ENCODE measurements at regions not wholly inside any gene's neighbourhood (a gene's known extent, or its start where the extent isn't known, plus 50 kb on each side); places are given as distances from the start of the nearest gene placed in this dataset.

DNA sequence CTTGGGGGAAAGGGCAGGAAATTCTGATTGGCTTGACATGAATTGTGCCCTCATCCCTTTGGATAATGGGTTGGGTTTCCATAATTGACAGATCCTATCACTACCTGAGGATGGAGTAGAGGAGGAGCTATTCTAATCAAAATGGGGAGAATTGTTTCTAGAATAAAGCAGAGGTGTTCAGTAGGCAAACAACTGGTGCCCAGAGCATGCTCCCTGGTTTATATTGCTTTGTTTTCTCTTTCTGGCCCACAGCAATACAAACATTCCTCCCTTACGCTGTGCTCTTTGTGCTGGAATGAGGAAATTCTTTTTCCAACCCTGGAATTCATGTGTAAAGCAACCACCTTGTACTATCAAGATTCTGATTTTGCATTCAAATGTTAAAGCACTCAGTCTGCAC, 147.4 kb downstream of the RASSF9 start:
- no peak overlapping the region for H3K4me2 ChIP-seq
- no peaks in the 10 kb centered on the region for H3K36me3 ChIP-seq (ENCODE audit: insufficient read depth)
- H3K9ac ChIP-seq, result no peak overlapping the region
- no peaks in the 10 kb centered on the region for H3K79me2 ChIP-seq (ENCODE audit: insufficient read depth, low read depth)
- H2AFZ ChIP-seq (ENCODE audit: low read depth), result no peak overlapping the region
- H4K20me1 ChIP-seq (ENCODE audit: insufficient read depth), result no peaks in the 10 kb centered on the region
- H3K4me3 ChIP-seq (IDR thresholded peaks at IDR 0.05; ENCODE audit: insufficient read depth, low read depth, low read length), result no peak overlapping the region
- TF ChIP-seq, protein P1, sequence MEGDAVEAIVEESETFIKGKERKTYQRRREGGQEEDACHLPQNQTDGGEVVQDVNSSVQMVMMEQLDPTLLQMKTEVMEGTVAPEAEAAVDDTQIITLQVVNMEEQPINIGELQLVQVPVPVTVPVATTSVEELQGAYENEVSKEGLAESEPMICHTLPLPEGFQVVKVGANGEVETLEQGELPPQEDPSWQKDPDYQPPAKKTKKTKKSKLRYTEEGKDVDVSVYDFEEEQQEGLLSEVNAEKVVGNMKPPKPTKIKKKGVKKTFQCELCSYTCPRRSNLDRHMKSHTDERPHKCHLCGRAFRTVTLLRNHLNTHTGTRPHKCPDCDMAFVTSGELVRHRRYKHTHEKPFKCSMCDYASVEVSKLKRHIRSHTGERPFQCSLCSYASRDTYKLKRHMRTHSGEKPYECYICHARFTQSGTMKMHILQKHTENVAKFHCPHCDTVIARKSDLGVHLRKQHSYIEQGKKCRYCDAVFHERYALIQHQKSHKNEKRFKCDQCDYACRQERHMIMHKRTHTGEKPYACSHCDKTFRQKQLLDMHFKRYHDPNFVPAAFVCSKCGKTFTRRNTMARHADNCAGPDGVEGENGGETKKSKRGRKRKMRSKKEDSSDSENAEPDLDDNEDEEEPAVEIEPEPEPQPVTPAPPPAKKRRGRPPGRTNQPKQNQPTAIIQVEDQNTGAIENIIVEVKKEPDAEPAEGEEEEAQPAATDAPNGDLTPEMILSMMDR (conservative IDR thresholded peaks at IDR 0.05; ENCODE audit: low read depth, low read length), result no peak
- no peaks in the 10 kb centered on the region for H3K4me1 ChIP-seq (ENCODE audit: low read depth, poor library complexity, severe bottlenecking)
- H3K27ac ChIP-seq, result no peak overlapping the region
- no peaks in the 10 kb centered on the region for H3K27me3 ChIP-seq (ENCODE audit: insufficient read depth, low read depth)

DNA sequence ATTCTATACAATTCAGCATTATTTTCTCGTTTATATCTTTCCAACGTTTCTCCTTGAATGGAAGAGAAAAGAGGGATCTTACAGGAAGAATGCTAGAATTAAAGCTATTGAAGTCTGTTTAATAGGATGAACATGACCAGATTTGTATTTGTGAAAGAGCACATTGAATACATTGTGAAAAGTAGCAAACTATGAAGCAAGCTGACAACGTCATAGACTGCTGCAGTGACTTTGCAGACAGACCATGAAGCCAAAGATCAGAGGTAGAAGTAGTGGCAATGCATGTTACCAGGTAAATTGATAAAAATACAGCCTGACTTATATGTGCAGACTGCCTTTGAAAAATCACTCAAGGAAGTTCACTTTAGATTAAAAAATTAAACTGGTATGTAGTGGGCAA, 146.1 kb downstream of the RASSF9 start:
- Histone ChIP-seq H3K4me1 (ENCODE audit: low read depth, poor library complexity, severe bottlenecking) (no peaks in the 10 kb centered on the region), H3K27ac (no peak overlapping the region), H4K20me1 (ENCODE audit: insufficient read depth) (no peaks in the 10 kb centered on the region), H3K27me3 (ENCODE audit: insufficient read depth, low read depth) (no peaks in the 10 kb centered on the region), H3K9ac (no peak overlapping the region), H3K4me3 (IDR thresholded peaks at IDR 0.05; ENCODE audit: insufficient read depth, low read depth, low read length) (no peak overlapping the region), H2AFZ (ENCODE audit: low read depth) (no peak overlapping the region), H3K79me2 (ENCODE audit: insufficient read depth, low read depth) (no peaks in the 10 kb centered on the region), H3K36me3 (ENCODE audit: insufficient read depth) (no peaks in the 10 kb centered on the region), H3K4me2 (no peak overlapping the region)
- TF ChIP-seq, protein P1 (conservative IDR thresholded peaks at IDR 0.05; ENCODE audit: low read depth, low read length), result no peak

DNA sequence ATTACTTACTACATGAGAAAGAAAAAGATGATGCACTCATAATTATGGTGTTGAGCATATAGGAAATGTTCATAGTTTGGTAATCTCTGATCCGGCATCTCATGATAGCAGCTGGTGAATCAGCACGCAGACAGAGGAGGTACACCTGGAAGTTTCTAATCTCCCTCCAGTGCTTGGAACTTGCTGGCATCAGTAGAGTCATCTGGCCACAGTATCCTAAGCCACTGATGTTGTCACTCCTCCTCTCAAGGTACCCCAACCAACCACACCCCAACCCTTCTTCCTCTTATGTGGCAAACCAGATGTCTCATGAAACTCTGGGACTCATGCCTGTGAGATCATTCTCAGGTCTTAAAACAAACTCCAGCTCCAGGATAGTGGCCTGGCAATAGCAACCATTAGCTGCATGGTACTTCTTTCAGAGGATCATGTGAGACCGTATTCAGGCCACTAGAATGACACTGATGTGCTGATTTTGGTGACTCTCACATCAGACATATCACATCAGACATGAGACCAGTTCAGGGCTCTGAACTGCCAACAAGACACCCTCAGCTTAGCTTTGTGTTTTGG, 143.0 kb downstream of the RASSF9 start:
- no peak overlapping the region for H3K27ac ChIP-seq
- no peak overlapping the region for H3K4me2 ChIP-seq
- H3K36me3 ChIP-seq (ENCODE audit: insufficient read depth), result no peaks in the 10 kb centered on the region
- TF ChIP-seq, protein P1 (conservative IDR thresholded peaks at IDR 0.05; ENCODE audit: low read depth, low read length), result no peak
- no peaks in the 10 kb centered on the region for H3K27me3 ChIP-seq (ENCODE audit: insufficient read depth, low read depth)
- H3K4me1 ChIP-seq (ENCODE audit: low read depth, poor library complexity, severe bottlenecking), result no peaks in the 10 kb centered on the region
- H4K20me1 ChIP-seq (ENCODE audit: insufficient read depth), result no peaks in the 10 kb centered on the region
- H2AFZ ChIP-seq (ENCODE audit: low read depth), result no peak overlapping the region
- no peaks in the 10 kb centered on the region for H3K79me2 ChIP-seq (ENCODE audit: insufficient read depth, low read depth)
- no peak overlapping the region for H3K9ac ChIP-seq
- H3K4me3 ChIP-seq (IDR thresholded peaks at IDR 0.05; ENCODE audit: insufficient read depth, low read depth, low read length), result no peak overlapping the region

DNA sequence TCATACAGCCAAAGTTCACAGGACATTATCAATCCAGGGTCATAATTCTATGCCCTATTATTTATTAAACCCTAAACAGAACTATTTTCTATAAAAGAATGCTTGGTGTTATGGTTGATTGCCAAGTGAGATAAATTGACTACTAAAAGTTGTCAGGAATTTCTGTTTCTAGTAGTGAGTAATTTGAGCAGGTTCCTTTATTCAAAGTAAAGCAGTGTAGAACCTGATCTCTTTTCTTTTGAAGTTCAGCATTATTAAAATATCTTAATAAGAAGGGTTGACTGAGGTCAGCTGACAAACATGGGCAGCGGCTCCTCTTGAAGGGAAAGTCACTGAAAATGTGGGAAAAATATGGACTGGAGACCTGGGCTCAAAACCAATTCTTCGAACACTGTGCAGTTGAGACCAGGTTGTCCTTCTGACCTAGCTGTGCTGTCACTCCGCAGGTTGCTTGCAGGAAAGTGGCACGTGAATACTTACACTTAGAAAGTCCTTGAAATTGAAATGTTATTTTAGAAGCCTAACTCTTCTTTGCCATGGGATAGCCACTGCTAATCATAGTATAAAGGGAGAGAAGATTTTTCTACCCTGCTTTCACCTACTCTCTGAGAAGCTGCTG, 141.0 kb downstream of the RASSF9 start:
- no peaks in the 10 kb centered on the region for H3K4me1 ChIP-seq (ENCODE audit: low read depth, poor library complexity, severe bottlenecking)
- no peaks in the 10 kb centered on the region for H4K20me1 ChIP-seq (ENCODE audit: insufficient read depth)
- H3K27me3 ChIP-seq (ENCODE audit: insufficient read depth, low read depth), result no peaks in the 10 kb centered on the region
- TF ChIP-seq, protein P1 (conservative IDR thresholded peaks at IDR 0.05; ENCODE audit: low read depth, low read length), result no peak
- no peak overlapping the region for H3K9ac ChIP-seq
- H3K36me3 ChIP-seq (ENCODE audit: insufficient read depth), result no peaks in the 10 kb centered on the region
- H3K4me2 ChIP-seq, result no peak overlapping the region
- no peaks in the 10 kb centered on the region for H3K79me2 ChIP-seq (ENCODE audit: insufficient read depth, low read depth)
- H3K27ac ChIP-seq, result no peak overlapping the region
- H2AFZ ChIP-seq (ENCODE audit: low read depth), result no peak overlapping the region
- no peak overlapping the region for H3K4me3 ChIP-seq (IDR thresholded peaks at IDR 0.05; ENCODE audit: insufficient read depth, low read depth, low read length)

Data from KMS-11 (cell line).